Right lobe of liver (tissue), 4 donors: ENCODE measurements at regions not wholly inside any gene's neighbourhood (a gene's known extent, or its start where the extent isn't known, plus 50 kb on each side); places are given as distances from the start of the nearest gene placed in this dataset.

Experiments used
- CTCF ChIP-seq, 4 donors: fragments of 200-600 bp in 3 of 4; fragments of 450-650 bp in 1 of 4; IDR thresholded peaks; one replicate each; pipeline versions ENCODE4 v1.5.1 to v1.8.0; 2016 to 2022; ENCODE audit warnings: antibody characterized with exemption in 4 of 4, mild to moderate bottlenecking in 2 of 4
- POLR2A ChIP-seq: fragments of 450-650 bp; IDR thresholded peaks from one replicate; pipeline ENCODE4 v1.6.1; 2017; ENCODE audit warnings: antibody characterized with exemption, mild to moderate bottlenecking
- donor health status: DM: no; HTN: no; CAD: no.
- donor health status: DM: no; HTN: no; CAD: no.
- donor health status: DM: no; HTN: yes; CAD: no.

- TF ChIP-seq CTCF (IDR thresholded peaks at IDR 0.05) (no peak), POLR2A (no peak)
Observed at GRCh38 chr7:118902600-118902999, 678.1 kb downstream of the ANKRD7 start.
